ENCODE measurements at regions not wholly inside any gene's neighbourhood (a gene's known extent, or its start where the extent isn't known, plus 50 kb on each side); places are given as distances from the start of the nearest gene placed in this dataset.

- DNase-seq = no peak
These were observed 186.7 kb downstream of the RFC3 start for GRCh38 chr13:34004676-34005075.

DNA sequence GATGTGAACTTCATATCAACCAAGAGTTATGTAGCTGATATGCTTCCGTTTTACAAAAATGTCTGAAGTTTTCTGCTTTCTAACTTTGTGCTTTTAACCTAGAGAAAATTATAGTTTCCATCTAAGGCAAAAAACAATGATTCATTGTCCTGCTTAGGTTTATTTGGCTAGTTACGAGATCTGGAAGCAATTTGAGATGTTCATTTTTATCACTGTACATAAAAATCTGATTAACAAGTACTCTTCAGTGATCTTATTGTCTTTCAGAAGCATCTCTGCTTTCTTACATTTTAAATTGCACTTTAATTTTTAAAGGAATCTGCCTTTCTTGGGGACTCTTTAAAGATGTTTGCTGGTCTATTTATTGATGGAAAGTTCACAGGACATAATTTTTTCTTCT, 188.1 kb downstream of the RFC3 start:
- no peak for DNase-seq

- DNase-seq = no peak
These were observed 193.7 kb downstream of the RFC3 start for GRCh38 chr13:34011552-34012085.

GRCh38 chr13:34012382-34012781, 194.4 kb downstream of the RFC3 start:
- no peak for DNase-seq

- no peak for DNase-seq
These were observed 195.1 kb downstream of the RFC3 start for GRCh38 chr13:34013061-34013460.

DNA sequence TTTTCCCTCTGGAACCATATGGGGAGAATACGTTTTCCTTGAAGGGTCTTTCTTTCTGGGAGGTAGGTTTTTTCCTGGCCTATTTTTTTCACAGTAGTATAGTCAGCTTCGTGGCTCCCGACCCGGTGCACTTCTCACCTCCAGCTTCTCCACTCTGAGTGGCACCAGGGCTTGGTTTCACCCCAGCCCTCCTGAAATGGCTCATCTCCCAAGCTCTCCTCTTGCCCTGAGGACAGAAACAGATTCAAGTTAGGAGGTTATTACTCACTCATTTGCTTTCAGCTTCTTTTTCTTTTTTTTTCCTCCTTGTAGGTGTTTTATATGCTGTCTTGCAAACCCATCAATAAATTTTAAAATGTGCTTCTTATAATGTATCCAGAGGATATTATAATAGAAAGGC, 199.3 kb downstream of the RFC3 start:
- no peak for DNase-seq

- DNase-seq = no peak
These were observed 201.9 kb downstream of the RFC3 start for GRCh38 chr13:34019870-34020269.

- no peak for DNase-seq
These were observed 202.4 kb downstream of the RFC3 start for GRCh38 chr13:34020388-34020787.

DNA sequence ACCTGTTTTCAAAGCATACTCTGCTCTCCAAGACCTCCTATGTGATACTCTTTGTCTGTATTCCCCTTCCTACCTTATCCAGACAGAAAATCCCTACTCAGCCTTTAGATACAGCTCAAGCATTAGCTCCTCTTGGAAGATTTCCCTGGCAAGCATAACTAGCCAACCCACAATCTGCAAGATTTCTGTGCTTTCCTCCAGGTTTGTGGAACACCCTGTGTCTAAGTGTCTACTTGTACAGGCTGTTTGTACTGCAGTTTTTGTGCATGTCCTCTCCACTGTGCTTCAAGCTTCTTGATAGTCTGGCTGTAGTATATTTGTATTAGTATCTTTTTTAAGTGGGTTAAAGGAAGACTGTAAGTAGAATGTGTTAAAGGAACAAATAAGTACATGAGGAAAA, 203.7 kb downstream of the RFC3 start:
- no peak for DNase-seq

DNA sequence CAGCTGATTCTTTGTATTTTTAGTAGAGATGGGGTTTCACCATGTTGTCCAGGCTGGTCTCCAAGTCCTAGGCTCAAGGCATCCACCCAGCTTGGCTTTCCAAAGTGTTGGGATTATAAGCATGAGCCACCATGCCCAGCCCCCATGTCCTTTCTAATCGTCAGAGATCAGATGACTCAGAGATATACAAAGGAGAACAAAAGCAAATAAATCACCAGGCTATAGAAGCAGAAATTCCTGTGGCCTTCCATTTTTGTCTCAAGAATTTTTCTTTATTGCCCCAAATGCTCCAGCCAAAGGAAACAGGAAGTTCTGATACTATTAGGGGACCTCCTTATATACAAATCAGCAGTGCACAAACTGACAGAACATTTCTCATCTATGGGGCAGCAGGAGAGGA, 207.8 kb downstream of the RFC3 start:
- no peak for DNase-seq

- no peak for DNase-seq
These were observed 208.4 kb downstream of the RFC3 start for GRCh38 chr13:34026308-34026707.

GRCh38 chr13:34028496-34029442, 210.8 kb downstream of the RFC3 start:
- DNase-seq = no peak

DNA sequence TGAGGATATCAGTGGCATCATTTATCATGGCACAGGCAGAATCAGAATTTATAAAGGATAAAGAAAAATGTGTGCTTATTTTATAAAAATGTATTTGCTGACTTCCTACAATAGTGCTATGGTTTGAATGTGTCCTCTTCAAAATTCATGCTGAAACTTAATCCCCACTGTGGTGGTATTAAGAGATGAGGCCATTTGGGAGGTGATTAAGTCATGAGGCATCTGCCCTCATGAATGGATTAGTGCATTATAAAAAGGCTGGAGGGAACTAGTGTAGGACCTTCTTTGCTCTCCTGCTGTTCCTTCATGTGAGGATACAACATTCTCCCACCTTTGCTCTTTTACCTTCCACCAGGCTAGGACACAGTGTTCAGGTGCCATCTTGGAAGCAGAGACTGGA, 212.8 kb downstream of the RFC3 start:
- DNase-seq = no peak

GRCh38 chr13:34031610-34032009, 213.7 kb downstream of the RFC3 start:
- no peak for DNase-seq

- no peak for DNase-seq
These were observed 216.5 kb downstream of the RFC3 start for GRCh38 chr13:34034411-34034810.

DNA sequence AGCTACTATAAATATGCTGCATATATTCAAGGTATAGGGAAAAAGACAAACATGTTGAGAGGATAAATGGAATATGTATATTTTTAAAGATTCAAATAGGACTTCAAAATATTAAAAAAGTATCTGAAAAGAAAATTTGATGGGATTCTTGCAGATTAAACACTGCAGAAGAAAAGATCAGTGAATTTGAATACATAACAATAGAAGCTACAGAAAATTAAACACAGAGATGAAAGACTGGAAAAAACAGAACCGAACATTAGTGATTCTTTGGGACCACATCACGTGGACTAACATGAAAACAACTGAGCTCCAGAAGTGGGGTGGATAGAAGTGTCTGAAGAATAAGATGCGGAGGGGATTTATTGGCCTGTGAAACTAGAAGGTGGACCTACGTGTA, 217.2 kb downstream of the RFC3 start:
- DNase-seq = no peak

DNA sequence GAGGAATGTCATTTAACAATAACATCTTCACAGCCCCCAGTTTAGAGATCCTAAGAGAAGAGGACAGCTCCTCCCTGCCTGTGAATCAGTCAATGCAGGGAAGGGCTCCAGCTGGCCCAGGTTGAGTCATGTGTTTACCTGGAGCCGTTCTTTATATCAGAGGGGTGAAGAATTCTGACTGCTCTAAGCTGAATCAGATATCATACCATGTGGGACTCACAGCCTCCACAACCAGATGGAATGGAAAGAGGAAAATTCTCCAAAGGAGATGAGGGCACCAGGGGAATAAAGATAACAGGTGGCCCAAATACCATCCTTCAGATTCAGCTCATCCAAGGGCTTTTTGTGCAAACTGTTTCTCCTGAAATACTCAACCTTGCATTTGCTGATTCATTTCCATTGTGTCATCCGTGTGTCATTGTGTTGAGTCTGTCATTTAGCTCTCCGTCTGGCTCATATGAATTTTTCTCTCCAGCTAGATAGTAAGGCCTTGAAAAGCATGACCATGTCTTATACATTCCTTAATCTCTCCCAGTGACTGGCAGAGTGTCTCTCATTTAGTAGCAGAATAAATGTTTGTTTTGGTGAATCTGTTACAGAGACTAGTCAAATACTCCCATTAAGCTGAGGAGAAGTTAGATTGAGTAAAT, 217.9 kb downstream of the RFC3 start:
- no peak for DNase-seq

- no peak for DNase-seq
These were observed 219.9 kb downstream of the RFC3 start for GRCh38 chr13:34037636-34038540.

GRCh38 chr13:34038541-34039068, 220.7 kb downstream of the RFC3 start:
- no peak for DNase-seq

GRCh38 chr13:34039678-34040077, 221.7 kb downstream of the RFC3 start:
- DNase-seq = no peak

DNA sequence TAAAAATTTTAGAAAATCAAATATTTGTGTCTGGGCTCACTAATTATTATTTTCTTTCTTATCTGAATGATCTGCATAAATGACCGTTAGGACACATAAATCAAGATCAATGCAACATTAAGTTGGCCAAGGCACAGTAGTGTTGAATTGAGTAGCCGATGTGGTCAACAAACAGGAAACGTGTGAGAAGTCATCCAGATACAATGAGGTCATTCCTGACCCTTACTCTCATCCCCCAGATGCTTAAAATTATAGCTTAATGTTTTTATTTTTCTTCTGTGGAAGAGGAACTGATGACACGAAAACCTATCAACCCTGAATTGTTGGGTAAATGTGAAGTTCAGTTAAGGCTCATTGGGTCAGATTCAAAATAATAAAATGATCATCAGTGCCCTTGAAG, 222.9 kb downstream of the RFC3 start:
- DNase-seq = no peak

DNA sequence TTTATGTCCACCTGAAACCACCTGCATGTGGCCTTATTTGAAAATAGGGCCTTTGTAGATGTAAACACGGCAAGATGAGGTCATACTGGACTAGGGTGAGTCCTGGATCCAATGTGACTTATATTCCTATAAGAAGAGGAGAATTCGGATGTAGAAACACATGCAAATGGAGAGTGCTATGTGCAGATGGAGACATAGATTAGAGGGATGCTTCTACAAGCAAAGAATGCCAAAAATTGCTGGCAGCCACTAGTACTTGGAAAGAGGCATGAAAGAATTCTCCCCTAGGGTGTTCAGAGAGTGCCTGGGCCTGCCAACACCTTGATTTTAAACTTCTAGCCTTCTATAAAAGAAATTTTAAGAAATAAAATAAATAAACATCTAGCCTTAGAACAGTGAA, 226.1 kb downstream of the RFC3 start:
- no peak for DNase-seq

DNA sequence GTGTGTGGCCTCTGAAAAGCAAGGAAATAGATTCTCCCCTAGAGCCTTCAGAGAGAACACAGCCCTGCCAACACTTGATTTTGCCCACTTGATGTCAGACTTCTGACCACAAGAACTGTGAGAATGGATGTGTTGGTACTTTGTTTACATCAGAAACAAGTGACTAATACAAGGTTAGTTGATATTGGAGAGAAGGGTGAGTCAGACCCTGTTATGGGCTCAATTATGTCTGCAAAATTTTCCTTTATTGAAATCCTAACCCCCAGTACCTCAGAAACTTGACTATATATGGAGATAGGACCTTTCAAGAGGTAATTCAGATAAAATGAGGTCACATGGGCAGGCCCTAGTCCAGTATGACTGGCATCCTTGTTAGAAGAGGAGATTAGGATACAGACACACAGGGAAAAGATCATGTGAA, 226.7 kb downstream of the RFC3 start:
- DNase-seq = no peak

Measured in retina (tissue), 1 donor.